HG03354 (cell line): ENCODE measurements at regions not wholly inside any gene's neighbourhood (a gene's known extent, or its start where the extent isn't known, plus 50 kb on each side); places are given as distances from the start of the nearest gene placed in this dataset.

Source experiments
- ATAC-seq: cut with Tn5 transposase; IDR thresholded peaks from one replicate; pipeline ENCODE4 v1.9.1; 2021; ENCODE audit warnings: mild to moderate bottlenecking; ENCODE audit not compliant: unreplicated experiment, poor library complexity, severe bottlenecking

GRCh38 chr18:55787536-55788073 is 199.6 kb upstream of the TCF4 start:
- ATAC-seq = no peak

GRCh38 chr18:55786651-55787272 is 198.8 kb upstream of the TCF4 start:
- no peak for ATAC-seq

GRCh38 chr18:55783921-55784320 is 195.9 kb upstream of the TCF4 start:
- no peak for ATAC-seq

- ATAC-seq = no peak
Observed at GRCh38 chr18:55781481-55781957, 193.5 kb upstream of the TCF4 start.

- no peak for ATAC-seq
Observed at GRCh38 chr18:55780586-55781071, 192.6 kb upstream of the TCF4 start.

- peak; percentile 49 for ATAC-seq
Observed at GRCh38 chr18:55779691-55780585, 191.9 kb upstream of the TCF4 start.

- ATAC-seq = peak; percentile 49
Observed at GRCh38 chr18:55778788-55779690, 191.0 kb upstream of the TCF4 start.

GRCh38 chr18:55777666-55778304 is 189.8 kb upstream of the TCF4 start:
- no peak for ATAC-seq

GRCh38 chr18:55775972-55776371 is 188.0 kb upstream of the TCF4 start:
- no peak for ATAC-seq

GRCh38 chr18:55774505-55774904 is 186.5 kb upstream of the TCF4 start:
- ATAC-seq = no peak

GRCh38 chr18:55768255-55768654 is 180.3 kb upstream of the TCF4 start:
- no peak for ATAC-seq

- no peak for ATAC-seq
Observed at GRCh38 chr18:55764386-55764785, 176.4 kb upstream of the TCF4 start.

GRCh38 chr18:55763805-55764204 is 175.8 kb upstream of the TCF4 start:
- no peak for ATAC-seq

GRCh38 chr18:55763298-55763697 is 175.3 kb upstream of the TCF4 start:
- no peak for ATAC-seq

- no peak for ATAC-seq
Observed at GRCh38 chr18:55762424-55762823, 174.4 kb upstream of the TCF4 start.

GRCh38 chr18:55753643-55754263 is 165.8 kb upstream of the TCF4 start:
- no peak for ATAC-seq

- no peak for ATAC-seq
Observed at GRCh38 chr18:55751476-55751875, 163.5 kb upstream of the TCF4 start.

GRCh38 chr18:55748227-55748738 is 160.3 kb upstream of the TCF4 start:
- ATAC-seq = no peak

GRCh38 chr18:55744206-55744605 is 156.2 kb upstream of the TCF4 start:
- no peak for ATAC-seq
